HG03064 (cell line): ENCODE measurements at regions not wholly inside any gene's neighbourhood (a gene's known extent, or its start where the extent isn't known, plus 50 kb on each side); places are given as distances from the start of the nearest gene placed in this dataset.

Source experiments
- ATAC-seq: cut with Tn5 transposase; IDR thresholded peaks from one replicate; pipeline ENCODE4 v1.9.1; 2021; ENCODE audit warnings: low read depth; ENCODE audit not compliant: unreplicated experiment

DNA sequence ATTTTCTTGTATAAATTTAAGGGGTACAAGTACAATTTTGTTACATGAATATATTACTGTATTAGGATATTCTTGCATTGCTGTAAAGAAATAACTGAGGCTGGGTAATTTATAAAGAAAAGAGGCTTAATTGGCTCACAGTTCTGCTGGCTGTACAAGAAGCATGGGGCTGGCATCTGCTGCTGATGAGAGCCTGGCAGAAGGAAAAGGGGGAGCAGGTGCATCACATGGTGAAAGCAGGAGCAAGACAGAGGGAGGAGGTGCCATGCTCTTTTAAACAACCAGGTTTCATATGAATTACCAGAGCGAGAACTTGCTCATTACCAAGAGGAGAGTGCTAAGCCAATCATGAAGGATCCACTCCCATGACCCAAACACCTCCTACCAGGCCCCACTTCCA is 399.5 kb upstream of the RAB6C start:
- no peak for ATAC-seq

DNA sequence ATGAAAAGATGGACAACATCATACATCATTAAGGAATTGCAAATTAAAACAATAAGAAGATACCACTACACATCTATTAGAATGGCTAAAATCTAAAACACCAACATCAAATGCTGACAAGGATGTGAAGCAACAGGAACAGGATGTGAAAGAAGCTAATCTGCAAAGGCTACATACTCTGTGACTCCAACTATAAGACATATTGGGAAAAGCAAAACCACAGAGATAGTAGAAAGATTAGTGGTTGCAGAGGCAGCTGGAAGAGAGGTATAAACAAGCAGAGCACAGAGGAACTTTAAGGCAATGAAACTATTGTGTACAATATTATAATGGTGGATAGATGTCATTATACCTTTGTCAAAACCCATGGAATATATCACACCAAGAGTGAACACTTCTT is 393.7 kb upstream of the RAB6C start:
- no peak for ATAC-seq

GRCh38 chr2:129587426-129588064 is 391.9 kb upstream of the RAB6C start:
- no peak for ATAC-seq

DNA sequence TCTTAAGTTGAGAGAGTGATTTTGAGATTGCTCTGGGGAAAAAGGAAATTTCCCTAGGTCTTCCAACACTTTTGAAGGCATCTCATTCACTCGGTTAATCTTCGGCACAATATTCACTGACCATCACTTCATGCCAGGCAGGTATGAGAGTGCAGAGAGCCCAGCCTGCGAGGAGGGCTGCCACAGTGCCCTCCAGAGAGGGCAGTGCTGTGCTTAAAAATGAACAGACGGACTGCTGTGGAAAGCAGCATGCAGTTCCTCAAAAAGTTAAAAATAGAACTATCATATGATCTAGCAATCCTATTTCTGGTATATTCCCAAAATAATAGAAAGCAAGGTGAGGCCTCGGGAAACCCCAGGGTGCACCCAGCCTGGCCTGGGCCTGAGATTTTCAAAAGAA is 374.9 kb upstream of the RAB6C start:
- ATAC-seq = no peak

DNA sequence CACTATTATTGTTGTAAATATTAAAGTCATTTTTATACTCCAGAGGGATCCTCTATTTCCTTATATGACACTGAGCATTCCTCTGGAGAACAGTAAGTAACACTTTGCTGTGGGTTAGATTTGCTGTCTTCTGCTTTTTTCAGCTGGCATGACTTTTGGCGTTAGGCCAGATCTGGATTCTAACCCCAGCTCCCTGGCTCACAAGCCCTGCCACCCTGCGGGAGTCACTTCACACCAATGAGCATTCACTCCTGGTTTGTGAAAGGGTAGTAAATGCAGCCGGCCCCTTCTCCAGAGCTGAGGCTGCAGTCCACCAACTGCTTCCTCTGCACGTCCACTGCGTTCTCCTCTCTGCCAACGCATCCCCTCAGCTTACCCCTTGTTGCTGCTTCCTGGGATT is 373.8 kb upstream of the RAB6C start:
- ATAC-seq = no peak

- ATAC-seq = no peak
Observed at GRCh38 chr2:129606496-129607270, 372.8 kb upstream of the RAB6C start.

DNA sequence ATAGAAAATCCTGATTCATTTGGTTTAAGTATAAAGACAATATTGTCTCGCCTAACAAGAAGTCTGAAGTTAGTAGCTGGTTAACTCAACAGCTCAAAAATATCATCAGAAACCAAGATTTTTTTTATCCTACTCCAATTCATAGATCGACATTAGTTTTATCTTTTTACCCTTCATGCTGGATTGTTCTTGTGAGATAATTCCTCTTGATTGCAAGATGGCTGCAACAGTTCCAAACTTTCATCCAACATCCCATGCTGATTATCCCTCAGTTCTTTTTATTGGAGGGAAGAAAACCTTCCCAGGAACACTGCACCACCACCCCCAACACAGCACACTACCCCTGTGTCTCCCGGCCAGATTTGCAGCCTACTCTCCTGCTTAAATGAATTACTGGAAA is 370.2 kb upstream of the RAB6C start:
- no peak for ATAC-seq

GRCh38 chr2:129610766-129611165 is 368.7 kb upstream of the RAB6C start:
- ATAC-seq = no peak

DNA sequence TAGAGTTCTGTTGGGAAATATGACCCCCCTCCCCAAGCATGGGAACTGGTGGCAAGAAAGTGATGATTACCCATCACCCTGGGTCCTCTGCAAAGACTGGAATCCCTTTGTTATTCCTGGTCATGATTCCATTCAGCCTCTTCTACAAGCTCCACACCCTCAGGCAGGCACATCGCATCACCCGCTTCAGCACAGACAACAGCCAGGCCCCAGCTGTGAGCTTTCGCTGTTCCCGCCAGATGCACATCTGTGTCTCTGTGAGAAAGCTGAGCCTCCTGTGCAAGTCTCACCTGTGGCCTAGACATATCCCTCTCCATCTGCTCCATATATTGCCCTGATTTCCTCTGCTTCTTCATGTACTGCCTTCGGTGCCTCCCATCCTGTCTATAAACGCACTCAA is 368.0 kb upstream of the RAB6C start:
- ATAC-seq = no peak

GRCh38 chr2:129619471-129619870 is 360.0 kb upstream of the RAB6C start:
- ATAC-seq = no peak

DNA sequence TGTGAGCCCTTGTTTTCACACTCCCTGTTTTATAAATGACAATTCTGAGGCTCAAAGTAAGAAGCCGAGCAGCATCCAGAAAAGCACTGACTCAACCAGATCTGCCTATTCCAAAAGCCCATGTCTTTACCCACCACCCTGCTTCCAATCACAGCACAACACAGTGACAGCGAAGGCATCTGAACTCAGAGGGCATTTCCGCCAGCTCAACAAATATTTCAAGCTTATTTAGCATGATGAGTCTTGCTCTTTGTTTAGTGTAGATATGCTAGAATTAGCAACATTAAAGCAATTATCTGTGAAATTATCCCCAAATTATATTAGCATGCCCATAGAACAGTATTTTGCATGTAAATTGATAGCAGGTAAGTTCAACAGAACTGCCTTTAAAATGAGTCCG is 359.1 kb upstream of the RAB6C start:
- no peak for ATAC-seq

GRCh38 chr2:129623783-129624182 is 355.7 kb upstream of the RAB6C start:
- no peak for ATAC-seq

DNA sequence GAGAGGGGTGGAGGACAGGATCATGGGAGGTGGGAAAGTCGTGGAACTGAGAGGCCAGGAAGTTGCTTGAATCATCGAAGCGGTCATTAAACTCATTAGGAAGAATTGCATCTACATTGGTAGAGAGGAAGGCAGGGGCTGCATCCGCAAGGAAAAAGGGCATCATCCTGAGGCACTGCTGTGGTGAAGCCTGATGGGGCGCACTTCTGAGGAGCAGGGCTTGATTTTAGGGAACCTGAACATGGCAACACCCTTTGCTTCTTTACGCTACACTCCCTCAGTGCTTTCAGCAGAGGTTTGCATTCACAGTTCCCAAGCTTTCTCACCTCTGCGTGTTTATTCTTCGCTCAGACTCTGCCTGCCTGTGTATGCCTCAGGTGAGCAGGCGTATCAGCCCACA is 352.0 kb upstream of the RAB6C start:
- ATAC-seq = no peak

- no peak for ATAC-seq
Observed at GRCh38 chr2:129636692-129637091, 342.8 kb upstream of the RAB6C start.

DNA sequence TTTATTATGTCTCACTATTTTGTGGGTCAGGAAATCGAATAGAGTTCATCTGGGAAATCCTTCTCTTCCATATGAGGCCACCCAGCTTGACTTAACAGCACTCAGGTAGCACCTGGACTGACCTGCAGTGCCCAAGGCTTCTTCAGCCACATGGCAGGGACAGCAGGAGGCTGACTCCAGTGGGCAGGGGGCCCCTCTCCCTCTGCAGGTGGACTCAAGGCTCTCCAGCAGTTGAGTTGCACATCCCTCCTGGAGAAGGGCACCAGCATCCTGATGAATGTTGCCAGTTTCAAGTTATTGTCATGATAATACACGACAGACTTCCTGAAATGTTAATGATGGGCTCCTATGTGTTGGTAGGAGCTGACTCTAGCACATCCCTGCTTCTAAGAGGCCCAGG is 338.1 kb upstream of the RAB6C start:
- ATAC-seq = no peak

DNA sequence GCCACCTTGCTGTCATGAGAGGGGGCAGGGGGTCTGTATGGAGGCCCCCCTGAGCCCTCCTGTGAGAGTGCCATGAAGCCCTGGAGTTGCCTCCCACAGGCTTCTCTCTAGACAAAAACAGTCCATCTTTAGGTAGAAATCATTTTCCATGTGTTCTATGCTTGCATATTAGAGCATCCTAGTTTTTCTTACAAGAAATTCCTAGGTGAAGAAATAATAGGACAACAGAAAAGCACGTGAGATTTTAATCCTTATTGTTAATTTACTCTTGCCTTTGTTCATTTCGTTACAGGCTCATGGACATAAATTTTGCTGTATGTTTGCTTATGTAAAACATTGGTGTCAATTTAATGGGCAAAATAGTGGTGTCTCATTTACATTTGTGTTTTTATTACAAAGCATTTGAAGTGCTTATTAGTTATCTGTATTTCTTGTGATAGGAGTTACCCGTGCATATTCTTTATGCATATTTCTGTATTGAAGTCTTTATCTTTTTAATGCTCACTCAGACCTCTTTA is 336.9 kb upstream of the RAB6C start:
- ATAC-seq = no peak

- ATAC-seq = no peak
Observed at GRCh38 chr2:129645335-129645734, 334.1 kb upstream of the RAB6C start.

DNA sequence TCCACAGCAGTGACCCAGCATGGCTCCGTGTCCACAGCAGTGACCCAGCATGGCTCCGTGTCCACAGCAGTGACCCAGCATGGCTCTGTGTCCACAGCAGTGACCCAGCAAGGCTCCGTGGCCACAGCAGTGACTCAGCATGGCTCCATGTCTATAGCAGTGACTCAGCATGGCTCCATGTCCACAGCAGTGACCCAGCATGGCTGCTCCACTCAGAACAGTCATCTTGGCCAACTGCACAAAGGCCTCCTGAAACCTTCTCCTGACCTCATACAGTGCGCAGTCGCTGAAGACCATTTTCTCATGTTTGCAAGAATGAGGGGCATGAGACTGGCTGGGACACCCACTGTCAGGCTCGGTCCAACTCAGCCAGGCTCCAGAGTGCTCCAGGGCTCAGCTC is 333.4 kb upstream of the RAB6C start:
- no peak for ATAC-seq

GRCh38 chr2:129653246-129653645 is 326.2 kb upstream of the RAB6C start:
- ATAC-seq = no peak

DNA sequence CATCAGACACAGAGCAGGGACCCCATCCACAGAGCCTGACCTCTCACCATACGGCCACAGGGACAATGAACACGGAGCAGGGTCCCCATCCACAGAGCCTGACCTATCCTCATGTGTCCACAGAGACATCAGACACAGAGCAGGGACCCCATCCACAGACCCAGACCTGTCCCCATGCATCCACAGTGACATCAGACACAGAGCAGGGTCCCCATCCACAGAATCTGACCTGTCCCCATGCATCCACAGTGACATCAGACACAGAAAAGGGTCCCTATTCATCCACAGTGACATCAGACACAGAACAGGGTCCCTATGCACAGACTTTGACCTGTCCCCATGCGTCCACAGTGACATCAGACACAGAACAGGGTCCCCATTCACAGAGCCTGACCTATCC is 325.1 kb upstream of the RAB6C start:
- ATAC-seq = no peak

DNA sequence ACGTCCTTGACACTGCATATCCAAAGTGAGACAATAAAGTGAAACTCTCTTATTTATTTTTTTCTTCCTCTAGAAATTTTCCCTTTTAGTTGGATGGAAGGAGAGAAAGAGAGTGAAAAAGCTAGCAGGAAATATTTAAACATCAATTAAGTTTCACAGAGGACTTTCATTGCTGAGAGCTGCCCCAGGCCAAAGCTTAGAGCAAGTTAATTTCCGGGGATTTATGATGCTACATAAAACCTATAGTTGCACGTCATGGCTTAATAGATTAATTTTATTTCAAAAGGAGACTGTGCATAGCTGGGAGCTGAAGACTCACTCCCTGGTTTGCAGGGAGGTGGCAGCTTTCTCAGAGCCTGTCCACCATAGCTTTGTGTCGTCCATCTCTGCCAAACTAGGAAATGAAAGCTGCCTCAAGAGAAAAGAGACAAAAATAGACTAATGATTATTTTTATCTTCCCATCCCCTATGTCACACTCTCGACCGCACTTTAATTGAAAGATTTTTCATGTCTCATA is 323.3 kb upstream of the RAB6C start:
- ATAC-seq = no peak

GRCh38 chr2:129658430-129658829 is 321.0 kb upstream of the RAB6C start:
- no peak for ATAC-seq
